ENCODE measurements at regions not wholly inside any gene's neighbourhood (a gene's known extent, or its start where the extent isn't known, plus 50 kb on each side); places are given as distances from the start of the nearest gene placed in this dataset.
"Not testable (repeated sequence)": the region's sequence is repeated elsewhere in the genome, so short reads cannot be mapped to it uniquely, and the experiment has no call there.

DNA sequence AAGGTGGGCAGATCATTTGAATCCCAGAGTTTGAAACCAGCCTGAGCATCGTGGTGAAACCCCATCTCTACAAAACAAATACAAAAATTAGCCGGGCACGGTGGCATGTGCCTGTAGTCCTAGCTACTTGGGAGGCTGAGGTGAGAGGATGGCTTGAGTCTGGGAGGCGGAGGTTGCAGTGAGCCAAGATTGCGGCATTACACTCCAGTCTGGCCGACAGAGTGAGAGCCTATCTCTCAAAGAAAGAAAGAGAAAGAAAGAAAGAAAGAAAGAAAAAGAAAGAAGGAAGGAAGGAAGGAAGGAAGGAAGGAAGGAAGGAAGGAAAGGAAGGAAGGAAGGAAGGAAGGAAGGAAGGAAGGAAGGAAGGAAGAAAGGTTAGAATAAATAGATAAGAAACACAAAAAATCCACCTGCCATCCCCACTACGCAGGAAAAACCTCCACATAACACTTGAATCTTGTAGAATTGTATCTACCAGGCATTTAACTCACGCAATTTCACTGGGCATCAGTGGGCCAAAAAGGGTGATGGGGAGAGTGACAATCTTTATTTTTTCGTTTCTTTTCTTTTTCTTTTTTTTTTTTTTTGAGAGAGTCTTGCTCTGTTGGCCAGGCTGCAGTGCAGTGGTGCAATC lies 58.3 kb upstream of the PTPN1 start:
- not testable (repeated sequence) for DNase-seq

DNA sequence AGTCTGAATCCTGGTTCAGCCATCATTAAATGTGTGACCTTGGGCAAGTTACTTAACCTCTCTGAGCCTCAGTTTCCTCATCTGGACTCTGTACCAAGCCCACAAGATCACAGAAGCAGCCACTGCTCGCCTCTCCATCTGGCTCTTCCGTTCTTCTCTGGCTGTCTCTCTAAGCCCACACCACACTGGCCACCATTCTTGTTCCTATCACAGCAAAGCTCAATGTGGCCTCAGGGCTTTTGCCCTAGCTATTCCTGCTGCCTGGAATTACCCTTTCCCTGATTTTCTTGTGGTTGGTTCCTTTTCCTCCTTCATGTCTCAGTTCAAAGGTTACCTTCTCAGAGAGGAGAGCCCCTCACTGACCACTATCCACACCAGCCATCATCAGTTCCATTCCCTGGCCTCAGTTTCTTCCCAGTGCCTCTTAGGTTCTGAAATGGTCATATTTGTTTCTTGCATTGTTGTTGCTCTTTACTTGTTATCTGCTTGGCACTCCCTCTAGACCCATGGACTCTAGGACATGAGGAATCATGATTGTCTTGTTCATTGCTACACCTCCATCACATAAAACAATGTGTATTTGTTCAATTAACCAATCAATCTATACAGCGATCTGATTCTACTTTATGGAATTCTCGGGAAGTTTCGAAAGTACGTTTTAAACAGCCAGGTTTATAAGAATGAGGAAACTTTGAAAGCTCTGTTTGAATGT lies 56.5 kb upstream of the PTPN1 start:
- no peak for DNase-seq

DNA sequence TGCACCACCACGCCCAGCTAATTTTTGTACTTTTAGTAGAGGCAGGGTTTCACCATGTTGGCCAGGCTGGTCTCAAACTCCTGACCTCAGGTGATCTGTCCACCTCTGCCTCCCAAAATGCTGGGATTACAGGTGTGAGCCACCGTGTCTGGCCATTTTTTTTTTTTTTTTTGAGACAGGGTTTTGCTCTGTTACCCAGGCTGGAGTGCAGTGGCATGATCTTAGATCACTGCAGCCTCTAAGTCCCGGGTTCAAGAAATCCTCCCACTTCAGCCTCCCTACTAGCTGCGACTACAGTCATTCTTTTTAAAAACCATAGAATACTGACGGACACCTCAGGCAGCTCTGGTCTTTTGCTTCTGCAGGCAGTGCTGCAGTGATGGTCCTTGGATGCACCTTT lies 54.9 kb upstream of the PTPN1 start:
- not testable (repeated sequence) for DNase-seq

DNA sequence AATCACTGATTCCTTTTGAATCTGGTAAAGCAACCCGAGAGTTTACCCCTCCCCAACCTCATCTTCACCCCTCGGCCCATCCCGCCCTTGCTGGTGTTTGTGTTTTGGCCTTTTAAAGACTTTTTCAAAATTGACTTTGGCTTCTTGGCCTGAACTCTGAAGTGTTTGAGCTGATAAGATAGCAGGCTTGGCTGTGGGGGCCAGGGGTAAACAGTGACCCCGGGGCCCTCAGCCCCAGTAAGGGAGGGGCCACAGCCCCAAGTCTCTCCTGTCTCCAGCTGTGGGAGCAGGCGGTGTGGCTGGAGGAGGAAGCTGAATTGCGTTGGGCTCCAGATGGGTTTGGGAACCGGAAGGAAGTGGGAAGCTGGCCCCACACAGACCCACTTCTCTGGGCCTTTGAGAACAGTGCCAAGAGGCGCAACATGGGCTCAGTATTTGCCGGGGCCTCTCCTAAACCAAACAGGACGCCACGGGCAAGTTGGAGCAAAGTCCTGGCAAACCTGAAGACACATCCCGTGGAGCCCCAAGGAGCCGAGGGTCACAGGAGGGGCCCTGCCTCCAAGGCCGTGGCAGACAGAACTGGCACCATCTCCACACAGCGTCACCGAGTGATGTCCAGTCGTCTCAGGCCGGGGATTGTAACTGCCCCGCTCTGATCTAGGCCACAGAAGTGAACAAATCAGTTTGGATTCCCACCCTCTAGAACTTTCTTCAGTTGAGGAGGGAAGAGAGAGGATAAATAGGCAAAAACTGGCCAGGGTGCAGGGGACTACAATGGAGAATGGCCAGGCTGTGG lies 54.3 kb upstream of the PTPN1 start:
- DNase-seq = no peak

DNA sequence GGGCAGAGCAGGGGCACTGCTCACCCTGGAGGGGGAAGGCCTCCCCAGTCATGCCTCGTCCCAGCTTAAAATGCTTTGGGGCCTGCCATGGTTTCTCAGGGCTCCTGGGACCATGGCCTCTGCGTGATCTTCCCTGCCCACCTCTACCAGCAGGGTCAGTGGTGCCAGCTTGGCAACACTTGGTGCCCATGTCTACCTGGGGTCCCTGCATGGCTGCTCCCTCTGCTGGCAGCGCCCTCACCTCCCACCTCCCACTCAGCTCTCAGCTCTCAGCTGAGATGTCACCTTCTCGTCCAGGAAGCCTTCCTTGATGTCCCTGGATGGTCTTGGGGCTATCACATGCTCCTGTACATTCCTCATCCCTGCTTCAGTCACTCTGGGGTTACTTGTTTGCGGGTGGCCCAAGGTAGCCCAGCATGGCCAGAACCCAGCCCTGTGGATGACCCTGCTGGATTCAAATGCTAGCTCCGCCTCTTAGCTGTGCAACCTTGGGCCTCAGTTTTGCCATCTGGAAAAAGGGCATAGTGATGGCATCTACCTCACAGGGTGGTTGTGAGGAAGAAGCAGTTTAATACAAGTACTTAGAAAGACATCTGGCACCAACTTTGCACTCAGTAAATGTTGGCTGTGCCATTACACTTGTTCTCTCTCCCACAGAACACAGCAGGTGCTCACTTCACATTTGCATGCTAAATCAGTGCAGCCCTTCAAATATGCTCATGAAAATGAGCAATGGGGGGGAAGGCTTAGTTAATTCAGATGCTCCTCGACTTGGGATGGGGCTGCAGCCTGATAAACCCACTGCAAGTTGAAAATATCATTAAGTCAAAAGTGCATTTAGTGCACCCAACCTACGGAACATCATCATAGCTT lies 53.5 kb upstream of the PTPN1 start:
- DNase-seq = no peak

DNA sequence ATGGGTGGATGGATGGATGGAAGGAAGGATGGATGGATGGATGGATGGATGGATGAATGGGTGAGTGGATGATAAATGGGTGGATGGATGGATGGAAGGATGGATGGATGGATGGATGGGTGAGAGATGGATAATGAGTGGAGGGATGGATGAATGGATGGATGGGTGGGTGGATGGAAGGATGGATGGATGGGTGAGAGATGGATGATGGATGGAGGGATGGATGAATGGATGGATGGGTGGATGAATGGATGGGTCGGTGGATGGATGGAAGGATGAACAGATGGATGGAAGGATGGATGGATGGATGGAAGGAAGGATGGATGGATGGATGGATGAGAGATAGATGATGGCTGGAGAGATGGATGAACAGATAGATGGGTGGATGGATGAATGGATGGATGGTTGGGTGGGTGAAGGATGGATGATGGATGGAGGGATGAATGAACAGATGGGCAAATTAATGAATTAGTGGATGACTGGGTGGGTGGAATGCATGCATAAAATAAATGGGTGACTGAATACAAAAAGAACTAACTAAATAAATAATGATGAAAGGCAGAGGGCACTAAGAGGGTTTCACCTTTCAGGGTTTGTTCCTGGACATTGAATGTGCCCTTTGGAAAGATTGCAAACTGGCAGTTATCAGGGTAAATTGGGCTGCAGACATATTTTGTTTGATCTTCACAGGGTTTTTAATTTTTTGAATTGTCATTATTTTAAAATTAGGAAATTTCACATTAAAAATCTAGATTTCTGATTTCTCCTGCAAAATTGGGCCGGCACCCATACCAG lies 50.9 kb upstream of the PTPN1 start:
- no peak for DNase-seq

DNA sequence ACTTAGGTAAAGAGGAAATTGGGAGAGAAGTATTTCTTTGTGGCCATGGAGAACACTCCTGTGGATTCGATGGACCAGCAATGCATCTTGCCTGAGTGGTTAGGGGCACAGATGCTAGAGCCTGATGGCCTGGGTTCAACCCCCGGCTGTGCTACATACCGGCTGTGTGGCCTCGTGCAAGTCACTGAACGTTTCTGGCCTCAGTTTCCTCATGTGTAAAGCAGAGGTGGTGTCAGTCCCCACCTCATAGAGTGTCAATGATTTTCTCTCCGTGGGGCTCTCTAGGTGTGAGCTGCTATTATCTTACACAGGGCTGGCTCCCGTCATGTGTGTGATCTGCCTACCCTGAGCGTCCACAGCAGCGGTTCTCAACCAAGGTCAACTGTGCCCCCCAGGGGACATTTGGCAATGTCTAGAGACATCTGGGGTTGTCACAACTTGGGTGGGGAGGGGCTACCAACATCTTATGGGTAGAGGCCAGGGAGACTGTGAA lies 50.0 kb upstream of the PTPN1 start:
- no peak for DNase-seq
